ENCODE measurements at regions not wholly inside any gene's neighbourhood (a gene's known extent, or its start where the extent isn't known, plus 50 kb on each side); places are given as distances from the start of the nearest gene placed in this dataset.

DNA sequence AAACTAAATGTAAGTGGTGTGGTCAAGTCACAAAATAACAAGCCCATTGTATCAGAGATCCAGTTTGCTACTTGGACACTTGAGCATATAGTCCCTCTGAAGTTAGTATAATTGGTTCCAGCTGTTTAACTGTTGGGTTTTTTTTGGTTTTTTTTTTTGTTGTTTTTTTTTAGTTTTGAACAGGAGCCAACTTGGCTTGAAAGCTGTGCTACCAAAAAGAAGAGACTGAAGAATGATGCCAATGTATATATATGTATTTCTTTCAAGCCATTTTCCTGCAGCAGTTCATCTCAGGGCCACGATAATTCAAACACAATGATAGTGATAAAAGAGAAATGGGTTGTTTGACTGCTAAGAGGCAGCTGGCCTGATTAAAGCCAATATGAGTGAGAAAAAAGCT is 138.3 kb downstream of the PCDH18 start:
- no peak overlapping the region for H3K4me2 ChIP-seq (replicated peaks; ENCODE audit: extremely low read depth, low read length, poor library complexity, severe bottlenecking)
- no peaks in the 10 kb centered on the region for H4K20me1 ChIP-seq (ENCODE audit: insufficient read depth, low read length)
- H3K9me3 ChIP-seq (replicated peaks in 1 of 2; ENCODE audit: control insufficient read depth in 1 of 2, insufficient read depth in 1 of 2, low read length in 2 of 2) = no peaks in the 10 kb centered on the region
- H3K4me3 Mint-ChIP-seq = no peak overlapping the region
- DNase-seq = no peak
- H3K4me1 Mint-ChIP-seq = no peaks in the 10 kb centered on the region
- H3K79me2 ChIP-seq (ENCODE audit: insufficient read depth, low read length) = no peaks in the 10 kb centered on the region
- H3K27ac ChIP-seq (ENCODE audit: low read depth in 1 of 2, low read length in 2 of 2) = no peak overlapping the region
- intact Hi-C loops (cut with micrococcal nuclease) = no loop called here
- no peaks in the 10 kb centered on the region for H3K27me3 ChIP-seq (ENCODE audit: control insufficient read depth in 2 of 2, insufficient read depth in 2 of 2, low read length in 2 of 2)
- no peaks in the 10 kb centered on the region for H3K36me3 Mint-ChIP-seq
- H2AFZ ChIP-seq (ENCODE audit: insufficient read depth, low read depth, low read length, poor library complexity, severe bottlenecking) = no peak overlapping the region
- H3K4me1 ChIP-seq (ENCODE audit: control insufficient read depth in 1 of 2, insufficient read depth in 2 of 2, low read length in 2 of 2) = no peaks in the 10 kb centered on the region
- no peak overlapping the region for H3K4me3 ChIP-seq (replicated peaks in 1 of 3; ENCODE audit: low read depth in 2 of 3, low read length in 3 of 3)
- H3K27ac Mint-ChIP-seq = no peak overlapping the region
- TF ChIP-seq, protein P1, sequence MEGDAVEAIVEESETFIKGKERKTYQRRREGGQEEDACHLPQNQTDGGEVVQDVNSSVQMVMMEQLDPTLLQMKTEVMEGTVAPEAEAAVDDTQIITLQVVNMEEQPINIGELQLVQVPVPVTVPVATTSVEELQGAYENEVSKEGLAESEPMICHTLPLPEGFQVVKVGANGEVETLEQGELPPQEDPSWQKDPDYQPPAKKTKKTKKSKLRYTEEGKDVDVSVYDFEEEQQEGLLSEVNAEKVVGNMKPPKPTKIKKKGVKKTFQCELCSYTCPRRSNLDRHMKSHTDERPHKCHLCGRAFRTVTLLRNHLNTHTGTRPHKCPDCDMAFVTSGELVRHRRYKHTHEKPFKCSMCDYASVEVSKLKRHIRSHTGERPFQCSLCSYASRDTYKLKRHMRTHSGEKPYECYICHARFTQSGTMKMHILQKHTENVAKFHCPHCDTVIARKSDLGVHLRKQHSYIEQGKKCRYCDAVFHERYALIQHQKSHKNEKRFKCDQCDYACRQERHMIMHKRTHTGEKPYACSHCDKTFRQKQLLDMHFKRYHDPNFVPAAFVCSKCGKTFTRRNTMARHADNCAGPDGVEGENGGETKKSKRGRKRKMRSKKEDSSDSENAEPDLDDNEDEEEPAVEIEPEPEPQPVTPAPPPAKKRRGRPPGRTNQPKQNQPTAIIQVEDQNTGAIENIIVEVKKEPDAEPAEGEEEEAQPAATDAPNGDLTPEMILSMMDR (IDR thresholded peaks at IDR 0.05) = no peak
- no peaks in the 10 kb centered on the region for H3K27me3 Mint-ChIP-seq (ENCODE audit: low read depth in 3 of 3)
- no peak overlapping the region for H3K9ac ChIP-seq (ENCODE audit: insufficient read depth, low read length, poor library complexity, severe bottlenecking)
- H3K9me3 Mint-ChIP-seq = peaks cover 0 to 2% (median 0%) of the 10 kb centered on the region in 7 donors
- H3K36me3 ChIP-seq (replicated peaks in 1 of 2; ENCODE audit: control insufficient read depth in 1 of 2, insufficient read depth in 2 of 2, low read length in 2 of 2) = no peaks in the 10 kb centered on the region
- no CpG with 5 or more reads among the region's 1 CpG for WGBS (ENCODE audit: insufficient coverage)

DNA sequence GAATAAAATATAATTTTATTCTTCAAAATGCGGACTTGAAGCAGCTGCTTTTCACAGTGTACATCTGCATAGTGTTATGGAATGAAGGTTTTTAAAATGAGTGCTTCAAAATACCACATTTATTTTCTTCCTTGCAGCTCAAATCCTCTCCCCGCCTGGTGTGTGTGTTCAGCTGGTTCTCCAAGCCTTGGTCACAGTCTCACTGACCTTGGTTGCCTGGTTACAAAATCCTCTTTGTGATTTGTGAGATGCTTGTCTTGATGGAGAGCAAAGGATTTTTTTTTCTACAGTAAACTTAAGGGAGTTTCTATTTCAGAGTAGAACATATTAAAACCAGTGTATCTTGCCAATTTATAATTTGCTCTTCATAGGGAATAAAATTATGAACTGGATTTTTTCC is 139.2 kb downstream of the PCDH18 start:
- no peak overlapping the region for H3K4me3 Mint-ChIP-seq
- H3K9ac ChIP-seq (ENCODE audit: insufficient read depth, low read length, poor library complexity, severe bottlenecking) = no peak overlapping the region
- no peak overlapping the region for H3K27ac Mint-ChIP-seq
- H3K9me3 Mint-ChIP-seq = peaks cover 0 to 2% (median 0%) of the 10 kb centered on the region in 7 donors
- H3K27me3 Mint-ChIP-seq (ENCODE audit: low read depth in 3 of 3) = no peaks in the 10 kb centered on the region
- no peak overlapping the region for H3K27ac ChIP-seq (ENCODE audit: low read depth in 1 of 2, low read length in 2 of 2)
- intact Hi-C loops (cut with micrococcal nuclease) = no loop called here
- DNase-seq = no peak
- H4K20me1 ChIP-seq (ENCODE audit: insufficient read depth, low read length) = no peaks in the 10 kb centered on the region
- no peak overlapping the region for H3K4me2 ChIP-seq (replicated peaks; ENCODE audit: extremely low read depth, low read length, poor library complexity, severe bottlenecking)
- no peaks in the 10 kb centered on the region for H3K36me3 ChIP-seq (replicated peaks in 1 of 2; ENCODE audit: control insufficient read depth in 1 of 2, insufficient read depth in 2 of 2, low read length in 2 of 2)
- TF ChIP-seq, protein P1 (IDR thresholded peaks at IDR 0.05) = no peak
- H3K36me3 Mint-ChIP-seq = no peaks in the 10 kb centered on the region
- no peaks in the 10 kb centered on the region for H3K9me3 ChIP-seq (replicated peaks in 1 of 2; ENCODE audit: control insufficient read depth in 1 of 2, insufficient read depth in 1 of 2, low read length in 2 of 2)
- no peak overlapping the region for H2AFZ ChIP-seq (ENCODE audit: insufficient read depth, low read depth, low read length, poor library complexity, severe bottlenecking)
- no peaks in the 10 kb centered on the region for H3K4me1 ChIP-seq (ENCODE audit: control insufficient read depth in 1 of 2, insufficient read depth in 2 of 2, low read length in 2 of 2)
- no peaks in the 10 kb centered on the region for H3K4me1 Mint-ChIP-seq
- no CpG with 5 or more reads among the region's 2 CpGs for WGBS (ENCODE audit: insufficient coverage)
- H3K79me2 ChIP-seq (ENCODE audit: insufficient read depth, low read length) = no peaks in the 10 kb centered on the region
- no peaks in the 10 kb centered on the region for H3K27me3 ChIP-seq (ENCODE audit: control insufficient read depth in 2 of 2, insufficient read depth in 2 of 2, low read length in 2 of 2)
- H3K4me3 ChIP-seq (replicated peaks in 1 of 3; ENCODE audit: low read depth in 2 of 3, low read length in 3 of 3) = no peak overlapping the region
